Naive B cell (primary cell): ENCODE measurements at regions not wholly inside any gene's neighbourhood (a gene's known extent, or its start where the extent isn't known, plus 50 kb on each side); places are given as distances from the start of the nearest gene placed in this dataset.

Experiments
- ATAC-seq, 2 donors: fragments of 150-1000 bp; cut with Tn5 transposase; 2 replicates each; pipeline ENCODE4 v1.10.0; 2021; ENCODE audit warnings: low read depth in 2 of 2, mild to moderate bottlenecking in 2 of 2, moderate library complexity in 2 of 2
- DNase-seq: peaks from one replicate; pipeline ENCODE4 v3.0.0; 2022
- H3K27ac Mint-ChIP-seq, 6 donors: one replicate each; pipeline ENCODE4 v1.8.0; 2020 to 2022; ENCODE audit warnings: mild to moderate bottlenecking in 6 of 6, mixed read lengths in 6 of 6, moderate library complexity in 5 of 6, inconsistent platforms in 2 of 6
- H3K27me3 Mint-ChIP-seq, 3 donors: one replicate each; pipeline ENCODE4 v1.8.0; 2021 to 2022; ENCODE audit warnings: mixed read lengths in 3 of 3, mild to moderate bottlenecking in 1 of 3
- H3K36me3 Mint-ChIP-seq, 2 donors: one replicate each; pipeline ENCODE4 v1.8.0; 2020 to 2022; ENCODE audit warnings: mixed read lengths in 2 of 2, inconsistent platforms in 1 of 2, mild to moderate bottlenecking in 1 of 2
- H3K4me1 Mint-ChIP-seq, 3 donors: one replicate each; pipeline ENCODE4 v1.8.0; 2020 to 2022; ENCODE audit warnings: mixed read lengths in 3 of 3, inconsistent platforms in 1 of 3, mild to moderate bottlenecking in 1 of 3, moderate library complexity in 1 of 3
- H3K4me3 Mint-ChIP-seq, 8 donors: one replicate each; pipeline ENCODE4 v1.8.0; 2020 to 2022; ENCODE audit warnings: mild to moderate bottlenecking in 8 of 8, mixed read lengths in 8 of 8, moderate library complexity in 8 of 8, inconsistent platforms in 2 of 8
- H3K9me3 Mint-ChIP-seq, 7 donors: one replicate each; pipeline ENCODE4 v1.8.0; 2020 to 2022; ENCODE audit warnings: mixed read lengths in 7 of 7, mild to moderate bottlenecking in 5 of 7, inconsistent platforms in 2 of 7, moderate library complexity in 1 of 7

DNA sequence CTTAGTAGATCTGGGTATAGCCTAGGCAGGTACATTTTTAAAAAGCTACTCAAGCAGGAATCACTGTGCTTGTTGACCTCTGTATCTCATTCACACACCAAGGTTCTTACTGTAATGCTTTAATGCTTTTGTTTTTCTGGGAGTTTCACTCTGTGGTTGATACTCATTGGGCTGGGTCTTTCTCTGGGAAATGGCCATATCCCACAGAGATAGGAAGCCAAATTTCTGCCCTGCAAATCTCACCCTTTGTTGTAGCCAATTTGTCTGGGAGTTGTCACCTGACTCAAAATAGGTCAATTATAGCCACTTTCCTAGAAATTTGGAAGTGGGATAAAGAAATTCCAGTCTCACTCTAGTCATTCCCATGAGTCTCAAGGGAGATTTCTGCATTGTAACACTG, 195.8 kb upstream of the BDNF start:
- H3K4me1 Mint-ChIP-seq, result no peaks in the 10 kb centered on the region
- H3K27ac Mint-ChIP-seq, result no peak overlapping the region
- no peak for ATAC-seq
- peaks cover 0 to 9% (median 5%) of the 10 kb centered on the region in 7 donors for H3K9me3 Mint-ChIP-seq
- no peak for DNase-seq
- H3K27me3 Mint-ChIP-seq, result peaks cover 0 to 9% (median 4%) of the 10 kb centered on the region in 3 donors
- no peak overlapping the region for H3K4me3 Mint-ChIP-seq
- no peaks in the 10 kb centered on the region for H3K36me3 Mint-ChIP-seq

DNA sequence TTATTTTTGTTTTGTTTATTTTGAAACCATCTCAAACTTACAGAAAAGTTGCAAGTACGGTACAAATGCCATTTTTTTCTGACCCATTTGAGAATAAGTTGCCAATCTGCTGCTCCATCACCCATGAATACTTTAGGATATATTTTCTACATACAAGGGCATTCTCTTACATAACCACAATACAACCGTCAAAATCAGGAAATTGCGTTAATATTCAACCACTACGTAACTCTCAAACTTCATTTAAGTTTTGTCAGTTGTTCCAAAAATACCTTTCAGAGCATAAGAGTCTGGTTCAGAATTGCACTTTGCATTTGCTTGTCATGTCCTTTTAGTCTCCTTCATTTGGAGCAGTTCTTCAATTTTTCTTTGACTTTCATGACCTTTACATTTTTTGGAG, 194.3 kb upstream of the BDNF start:
- DNase-seq, result no peak
- Mint-ChIP-seq H3K27me3 (peaks cover 0 to 9% (median 4%) of the 10 kb centered on the region in 3 donors), H3K36me3 (no peaks in the 10 kb centered on the region), H3K4me3 (no peak overlapping the region), H3K27ac (no peak overlapping the region), H3K9me3 (peaks cover 0 to 12% (median 5%) of the 10 kb centered on the region in 7 donors), H3K4me1 (no peaks in the 10 kb centered on the region)
- ATAC-seq, result no peak

DNA sequence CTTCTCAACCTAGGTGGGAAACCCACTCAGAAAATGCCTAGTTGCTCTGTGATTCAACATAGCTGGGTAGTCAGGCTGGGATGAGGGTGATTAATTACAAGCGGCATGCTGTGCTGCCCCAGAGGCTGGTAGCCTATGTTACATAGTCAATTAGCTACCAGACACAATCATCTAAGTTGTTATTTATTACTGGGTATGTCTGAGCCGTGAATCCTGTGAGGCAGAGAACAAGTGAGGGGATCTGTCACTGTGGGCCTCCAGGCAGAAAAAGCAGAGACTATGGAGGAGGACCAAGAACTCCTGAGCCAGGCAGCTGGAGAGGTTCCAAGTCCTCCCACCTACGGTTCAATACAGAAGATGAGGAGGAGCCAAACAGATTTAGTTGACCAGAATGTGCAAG, 186.6 kb upstream of the BDNF start:
- Mint-ChIP-seq H3K9me3 (peaks cover 2 to 15% (median 6%) of the 10 kb centered on the region in 7 donors), H3K27me3 (no peaks in the 10 kb centered on the region), H3K36me3 (no peaks in the 10 kb centered on the region), H3K4me1 (no peaks in the 10 kb centered on the region), H3K27ac (no peak overlapping the region), H3K4me3 (no peak overlapping the region)
- ATAC-seq (no peak), DNase-seq (no peak)

DNA sequence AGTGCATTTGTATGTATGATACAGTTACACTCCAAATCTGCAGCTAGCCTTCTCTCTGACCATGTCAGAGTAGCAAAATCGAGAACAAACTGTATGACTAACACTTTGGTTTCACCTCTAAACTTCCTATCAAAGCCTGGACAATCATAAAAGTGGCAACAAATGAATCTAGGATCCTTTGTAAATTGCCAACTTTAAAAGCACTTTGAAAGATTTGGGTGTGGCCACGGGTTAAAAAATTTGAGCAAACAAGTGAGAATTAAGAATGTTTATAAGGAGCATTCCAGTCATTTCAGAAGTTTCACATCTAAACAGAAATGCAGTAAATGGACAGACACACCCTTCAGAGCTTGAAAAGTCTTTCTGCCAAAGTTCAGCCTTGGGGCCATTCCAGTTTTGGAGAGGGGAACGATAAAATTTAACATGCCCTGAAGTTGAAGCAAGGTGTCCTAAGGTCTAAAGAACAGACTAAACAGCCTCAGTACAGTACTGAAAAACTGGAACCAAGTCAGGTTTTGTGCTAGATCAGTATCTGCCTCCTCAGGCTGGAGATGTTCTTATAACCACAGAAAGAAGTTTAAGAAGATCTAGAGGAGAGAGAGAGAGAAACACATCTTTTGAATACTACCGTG, 181.9 kb upstream of the BDNF start:
- H3K4me3 Mint-ChIP-seq, result no peak overlapping the region
- H3K4me1 Mint-ChIP-seq, result no peaks in the 10 kb centered on the region
- H3K27ac Mint-ChIP-seq, result no peak overlapping the region
- H3K27me3 Mint-ChIP-seq, result peaks cover 0 to under 1% (median 0%) of the 10 kb centered on the region in 3 donors
- no peaks in the 10 kb centered on the region for H3K36me3 Mint-ChIP-seq
- ATAC-seq (no peak), DNase-seq (no peak)
- peaks cover 0 to 6% (median 3%) of the 10 kb centered on the region in 7 donors for H3K9me3 Mint-ChIP-seq

DNA sequence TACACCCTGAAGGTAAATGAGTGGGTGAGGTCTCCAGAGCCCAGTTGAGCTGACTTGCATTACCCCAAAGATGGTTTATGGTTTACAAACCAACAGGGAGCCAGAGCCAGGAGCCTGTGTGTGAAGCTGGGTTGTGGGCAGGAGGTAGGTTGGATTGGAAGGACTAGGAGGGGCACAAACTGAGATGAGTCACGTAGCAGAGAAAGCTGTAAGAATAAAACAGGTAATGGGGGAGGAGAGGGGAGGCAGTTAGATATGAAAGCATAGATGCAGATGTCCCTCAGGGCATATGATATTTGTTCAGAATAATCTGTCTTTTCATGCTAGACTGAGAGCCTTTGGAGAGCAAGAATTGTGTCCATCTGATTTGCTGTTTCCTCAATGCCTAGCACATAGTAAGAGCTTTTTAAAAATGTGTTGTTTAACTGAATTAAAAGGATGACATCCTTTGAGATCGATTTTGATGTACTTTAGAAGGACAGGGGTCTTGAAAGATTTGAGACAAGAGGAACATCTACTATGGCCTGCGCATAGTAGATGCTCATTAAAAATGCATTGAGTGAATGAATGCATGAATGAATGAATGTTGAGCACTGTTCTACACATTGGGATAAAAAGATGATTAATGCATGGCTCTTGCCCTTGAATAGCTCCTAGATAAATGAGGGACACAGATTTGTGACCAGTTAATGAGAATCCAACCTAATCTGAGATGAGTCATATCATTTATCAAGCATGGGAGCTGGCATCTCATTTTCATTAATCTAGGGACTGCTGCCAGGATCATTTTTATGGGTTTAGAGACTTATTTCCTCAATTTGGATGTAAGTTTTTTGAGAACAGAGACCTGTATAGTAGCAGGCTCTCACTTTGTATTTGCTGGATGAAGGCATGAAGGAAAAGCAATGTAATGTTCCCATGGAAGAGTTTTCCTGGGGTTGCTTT, 175.8 kb upstream of the BDNF start:
- ATAC-seq (no peak), DNase-seq (no peak)
- Mint-ChIP-seq H3K9me3 (peaks cover 0 to 10% (median 4%) of the 10 kb centered on the region in 7 donors), H3K4me1 (no peaks in the 10 kb centered on the region), H3K27ac (no peak overlapping the region), H3K4me3 (no peak overlapping the region), H3K27me3 (peaks cover 0 to 7% (median 4%) of the 10 kb centered on the region in 3 donors), H3K36me3 (no peaks in the 10 kb centered on the region)

DNA sequence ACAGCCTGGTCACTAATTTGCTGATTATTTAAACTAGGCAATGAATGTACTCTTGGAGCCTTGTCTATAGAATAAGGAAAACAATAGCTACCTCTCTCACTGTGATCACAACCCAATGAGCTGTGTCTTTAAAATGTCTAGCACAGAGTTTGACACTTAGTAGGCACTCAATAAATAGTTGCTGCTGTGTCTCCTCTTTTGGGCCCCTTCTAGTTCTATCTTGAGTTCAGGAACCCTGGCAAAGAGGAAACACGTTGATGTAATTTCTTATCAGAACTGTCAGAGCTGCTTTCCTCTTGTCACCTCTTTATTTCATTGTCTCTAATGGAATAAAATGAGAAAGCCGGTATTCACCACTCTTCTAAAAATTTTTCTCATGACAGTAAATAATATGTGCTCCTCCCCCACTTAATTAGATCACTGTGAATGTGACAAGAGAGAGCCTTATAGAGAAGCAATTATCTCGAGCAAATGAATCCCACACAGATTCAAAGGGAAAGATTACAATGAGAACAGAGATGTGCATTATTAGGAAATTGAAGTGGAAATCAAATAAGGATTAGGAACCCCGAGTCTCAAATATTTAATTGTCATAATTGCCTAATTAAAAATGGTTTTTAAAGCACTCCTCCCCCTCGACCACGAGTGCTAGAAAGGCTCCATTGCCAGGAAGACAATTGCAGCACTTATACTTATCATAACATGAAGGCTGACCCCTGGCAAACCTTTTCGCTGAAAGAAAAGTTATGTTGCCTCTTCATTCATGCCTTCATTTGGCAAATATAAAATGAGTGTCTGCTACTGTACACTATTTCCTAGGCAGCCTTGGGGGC, 175.0 kb upstream of the BDNF start:
- H3K4me3 Mint-ChIP-seq, result no peak overlapping the region
- peaks cover 0 to 7% (median 4%) of the 10 kb centered on the region in 3 donors for H3K27me3 Mint-ChIP-seq
- no peaks in the 10 kb centered on the region for H3K4me1 Mint-ChIP-seq
- H3K9me3 Mint-ChIP-seq, result peaks cover 0 to 10% (median 4%) of the 10 kb centered on the region in 7 donors
- H3K36me3 Mint-ChIP-seq, result no peaks in the 10 kb centered on the region
- DNase-seq, result no peak
- no peak overlapping the region for H3K27ac Mint-ChIP-seq
- ATAC-seq, result no peak

DNA sequence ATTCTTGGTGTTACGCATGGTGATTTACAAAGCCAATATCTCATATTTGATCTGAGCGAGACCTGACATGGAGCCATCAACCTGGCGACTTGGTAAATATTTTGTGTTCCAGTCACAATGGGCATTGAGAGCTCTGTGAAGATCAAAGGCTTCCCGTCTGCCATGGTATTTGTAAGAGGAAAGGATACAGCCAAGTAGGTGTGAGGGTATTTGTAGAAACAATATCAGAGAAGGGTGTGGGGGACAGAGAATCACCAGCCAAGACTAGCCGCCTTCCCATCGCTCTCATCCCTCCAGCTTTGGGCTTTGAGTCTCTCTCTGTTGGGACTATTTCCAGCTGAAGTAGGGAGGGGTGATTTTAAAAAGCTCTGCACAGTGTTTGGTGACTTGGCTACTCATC, 173.4 kb upstream of the BDNF start:
- peaks cover 0 to 7% (median 4%) of the 10 kb centered on the region in 3 donors for H3K27me3 Mint-ChIP-seq
- no peak overlapping the region for H3K27ac Mint-ChIP-seq
- no peak overlapping the region for H3K4me3 Mint-ChIP-seq
- H3K9me3 Mint-ChIP-seq, result peaks cover 0 to 10% (median 4%) of the 10 kb centered on the region in 7 donors
- H3K36me3 Mint-ChIP-seq, result no peaks in the 10 kb centered on the region
- ATAC-seq, result no peak
- no peaks in the 10 kb centered on the region for H3K4me1 Mint-ChIP-seq
- no peak for DNase-seq

DNA sequence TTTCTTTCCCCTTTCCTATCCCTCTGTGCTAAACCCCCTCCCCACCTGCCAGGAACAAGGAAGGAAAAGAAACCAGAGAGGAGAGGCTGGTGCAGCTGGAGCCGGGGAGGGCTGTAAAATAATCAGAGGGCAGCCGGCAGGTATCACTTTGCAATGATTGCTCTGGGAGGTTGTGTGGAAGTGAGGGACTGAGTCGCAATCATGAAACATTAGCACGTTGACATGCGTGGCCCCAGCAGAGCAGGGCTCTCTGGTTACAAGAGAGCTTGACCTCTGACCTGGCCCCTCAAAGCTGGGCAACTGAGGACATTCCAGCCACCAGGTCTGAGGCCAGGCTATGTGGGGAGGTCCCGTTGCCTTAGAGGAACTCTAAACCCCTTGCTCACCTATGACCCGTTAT, 170.8 kb upstream of the BDNF start:
- H3K4me3 Mint-ChIP-seq, result no peak overlapping the region
- no peaks in the 10 kb centered on the region for H3K36me3 Mint-ChIP-seq
- DNase-seq (no peak), ATAC-seq (no peak)
- peak overlapping the region in 1 of 6 donors; percentile 15 for H3K27ac Mint-ChIP-seq
- peaks cover 0 to 4% (median 4%) of the 10 kb centered on the region in 3 donors for H3K27me3 Mint-ChIP-seq
- peaks cover 0 to 10% (median 4%) of the 10 kb centered on the region in 7 donors for H3K9me3 Mint-ChIP-seq
- H3K4me1 Mint-ChIP-seq, result no peaks in the 10 kb centered on the region

DNA sequence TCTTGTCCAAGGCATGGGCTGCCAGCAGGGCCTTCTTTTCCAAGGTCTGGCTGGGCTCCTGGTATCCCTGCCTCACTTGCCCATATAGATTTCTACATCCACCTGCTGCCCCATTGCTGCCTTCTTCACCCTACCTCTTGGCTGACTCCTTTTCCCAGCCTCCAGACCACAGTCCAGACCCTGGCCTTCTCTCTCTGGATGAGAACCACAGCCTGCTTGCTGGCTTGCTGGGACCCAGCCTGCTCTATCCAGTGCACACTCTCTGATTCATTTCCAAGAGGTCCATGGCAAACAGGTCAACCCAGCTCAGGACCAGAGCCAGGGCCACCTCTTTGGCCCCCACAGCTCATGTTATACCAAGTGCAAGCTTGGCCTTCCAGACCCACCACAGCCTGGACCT, 169.4 kb upstream of the BDNF start:
- H3K4me3 Mint-ChIP-seq, result peak overlapping the region in 1 of 8 donors; percentile 60
- peaks cover 4 to 9% (median 8%) of the 10 kb centered on the region in 3 donors for H3K27me3 Mint-ChIP-seq
- DNase-seq (no peak), ATAC-seq (no peak)
- peaks cover 0 to 8% (median 4%) of the 10 kb centered on the region in 7 donors for H3K9me3 Mint-ChIP-seq
- no peaks in the 10 kb centered on the region for H3K4me1 Mint-ChIP-seq
- no peaks in the 10 kb centered on the region for H3K36me3 Mint-ChIP-seq
- no peak overlapping the region for H3K27ac Mint-ChIP-seq

DNA sequence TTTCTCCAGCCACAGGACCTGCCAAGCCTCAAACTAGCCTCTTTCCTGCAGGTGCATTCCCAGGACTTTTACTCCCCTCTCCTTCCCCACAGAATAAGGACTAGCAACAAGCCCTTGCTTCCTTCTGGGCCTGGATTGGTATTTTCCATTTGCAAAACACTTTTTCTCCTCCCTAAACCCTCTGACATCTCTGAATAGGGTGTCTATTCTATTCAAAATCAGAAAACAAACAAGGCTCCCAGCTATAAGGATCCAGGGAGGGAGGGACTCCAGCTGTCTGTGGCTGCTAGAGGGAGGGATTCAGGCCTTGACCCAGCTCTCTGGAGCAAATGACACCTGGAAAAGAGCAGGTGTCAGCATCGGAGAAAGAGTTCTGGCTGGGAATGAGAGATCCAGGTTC, 168.5 kb upstream of the BDNF start:
- Mint-ChIP-seq H3K9me3 (peaks cover 0 to 7% (median 4%) of the 10 kb centered on the region in 7 donors), H3K27me3 (peaks cover 4 to 9% (median 8%) of the 10 kb centered on the region in 3 donors), H3K36me3 (no peaks in the 10 kb centered on the region), H3K4me1 (no peaks in the 10 kb centered on the region), H3K27ac (no peak overlapping the region), H3K4me3 (no peak overlapping the region)
- no peak for DNase-seq
- no peak for ATAC-seq

DNA sequence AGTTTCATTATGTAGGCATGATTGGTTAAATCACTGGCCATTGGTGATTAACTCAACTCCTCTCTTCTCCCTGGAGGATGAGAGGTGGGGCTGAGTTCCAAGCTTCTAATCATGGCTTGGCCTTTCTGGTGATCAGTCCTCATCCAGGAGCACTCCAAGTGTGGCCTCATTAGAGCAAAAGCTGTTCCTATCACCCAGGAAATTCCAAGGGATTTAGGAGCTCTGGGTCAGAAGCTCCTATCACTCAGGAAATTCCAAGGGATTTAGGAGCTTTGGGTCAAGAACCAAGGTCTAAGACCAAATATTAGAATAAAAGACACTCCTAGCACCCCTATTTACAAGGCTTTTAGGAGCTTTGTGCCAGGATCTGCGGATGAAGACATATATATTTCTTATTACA, 168.0 kb upstream of the BDNF start:
- peaks cover 0 to 4% (median 4%) of the 10 kb centered on the region in 7 donors for H3K9me3 Mint-ChIP-seq
- no peak for ATAC-seq

DNA sequence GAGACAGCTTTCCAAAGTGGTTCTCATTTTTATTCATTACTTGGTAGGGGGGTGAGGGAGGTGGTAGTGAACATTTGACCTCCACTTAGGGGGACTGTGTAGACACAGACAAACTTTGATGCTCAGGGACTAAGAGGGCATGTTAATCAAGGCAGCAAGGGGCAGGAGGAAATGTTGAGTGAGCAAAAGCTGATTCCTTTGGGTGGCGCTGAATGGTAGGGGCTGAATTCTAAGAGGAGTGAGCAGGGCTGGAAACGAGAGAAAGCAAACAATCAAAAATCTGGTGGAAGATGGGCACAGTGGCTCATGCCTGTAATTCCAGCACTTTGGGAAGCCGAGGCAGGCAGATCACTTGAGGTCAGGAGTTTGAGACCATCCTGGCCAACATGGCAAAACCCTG, 164.8 kb upstream of the BDNF start:
- no peak overlapping the region for H3K4me3 Mint-ChIP-seq
- H3K36me3 Mint-ChIP-seq, result no peaks in the 10 kb centered on the region
- no peaks in the 10 kb centered on the region for H3K4me1 Mint-ChIP-seq
- no peak for DNase-seq
- ATAC-seq, result no peak
- H3K27ac Mint-ChIP-seq, result no peak overlapping the region
- peaks cover 0 to 4% (median 0%) of the 10 kb centered on the region in 7 donors for H3K9me3 Mint-ChIP-seq
- H3K27me3 Mint-ChIP-seq, result peaks cover 0 to 8% (median 6%) of the 10 kb centered on the region in 3 donors

More for the DNA sequence above, 168.0 kb upstream of the BDNF start:
- Mint-ChIP-seq H3K36me3 (no peaks in the 10 kb centered on the region), H3K4me1 (no peaks in the 10 kb centered on the region), H3K27ac (no peak overlapping the region), H3K27me3 (peaks cover 4 to 9% (median 8%) of the 10 kb centered on the region in 3 donors), H3K4me3 (no peak overlapping the region)
- no peak for DNase-seq

DNA sequence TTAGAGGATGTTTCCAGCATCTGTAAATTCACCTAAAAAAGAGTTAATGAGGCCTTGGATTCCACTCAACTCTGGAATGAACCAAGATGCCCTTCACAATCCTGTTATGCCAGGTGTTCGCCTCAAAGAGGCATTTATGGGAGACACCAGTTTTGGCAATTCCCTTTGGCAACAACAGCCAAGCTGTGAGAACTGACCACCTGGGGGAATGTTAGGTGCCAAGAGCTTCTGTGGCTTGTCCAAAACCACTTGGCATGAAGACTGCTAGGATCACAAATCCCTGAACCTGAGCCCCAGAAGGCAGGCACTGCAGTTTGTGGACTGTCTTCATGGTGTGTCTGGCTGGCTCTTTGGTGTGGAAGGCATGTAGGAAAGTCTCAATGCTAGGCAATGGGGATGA, 164.4 kb upstream of the BDNF start:
- H3K36me3 Mint-ChIP-seq, result no peaks in the 10 kb centered on the region
- no peak for ATAC-seq
- no peaks in the 10 kb centered on the region for H3K4me1 Mint-ChIP-seq
- H3K4me3 Mint-ChIP-seq, result no peak overlapping the region
- H3K9me3 Mint-ChIP-seq, result peaks cover 0 to 4% (median 0%) of the 10 kb centered on the region in 7 donors
- peaks cover 0 to 8% (median 6%) of the 10 kb centered on the region in 3 donors for H3K27me3 Mint-ChIP-seq
- DNase-seq, result no peak
- no peak overlapping the region for H3K27ac Mint-ChIP-seq
